HG03342 (cell line): ENCODE measurements at regions not wholly inside any gene's neighbourhood (a gene's known extent, or its start where the extent isn't known, plus 50 kb on each side); places are given as distances from the start of the nearest gene placed in this dataset.

ENCODE experiments used
- ATAC-seq: cut with Tn5 transposase; IDR thresholded peaks from one replicate; pipeline ENCODE4 v1.9.1; 2021; ENCODE audit warnings: mild to moderate bottlenecking, moderate library complexity; ENCODE audit not compliant: unreplicated experiment

DNA sequence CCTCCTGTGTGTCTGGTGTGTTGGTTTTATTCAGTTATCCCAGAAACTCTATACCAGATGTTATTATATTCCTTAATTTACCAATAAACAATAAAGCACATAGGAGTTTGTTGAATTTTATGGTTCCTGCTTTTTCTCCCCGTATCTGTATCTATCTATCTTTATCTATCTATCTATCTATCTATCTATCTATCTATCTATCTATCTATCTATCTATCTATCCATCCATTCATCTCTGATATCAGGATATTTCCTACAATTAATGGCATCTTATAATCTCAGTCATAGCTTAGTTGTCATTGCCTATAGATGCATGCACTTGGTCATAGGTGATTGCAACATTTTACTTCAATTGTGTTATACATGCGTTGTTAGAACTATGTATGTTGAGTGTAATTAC, 500.2 kb upstream of the ZEB2 start:
- ATAC-seq, result no peak

DNA sequence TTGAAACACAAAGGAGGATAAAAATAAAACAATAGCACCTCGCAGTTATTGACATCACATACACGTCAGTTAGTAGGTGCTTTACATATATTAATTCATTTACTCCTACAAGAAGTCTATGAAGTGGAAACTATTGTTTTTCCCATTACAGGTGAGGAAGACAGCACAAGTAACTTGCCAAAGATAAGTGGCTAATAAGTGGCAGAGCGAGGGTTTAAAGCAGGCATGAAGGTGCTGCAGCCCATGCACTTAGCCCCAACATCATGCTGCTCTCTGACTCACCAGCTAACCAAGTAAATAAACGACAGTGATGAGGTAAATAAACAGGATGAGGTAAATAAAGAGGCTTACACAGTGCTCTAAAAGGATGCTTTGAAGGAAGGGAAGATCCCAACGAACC, 498.6 kb upstream of the ZEB2 start:
- ATAC-seq, result no peak

DNA sequence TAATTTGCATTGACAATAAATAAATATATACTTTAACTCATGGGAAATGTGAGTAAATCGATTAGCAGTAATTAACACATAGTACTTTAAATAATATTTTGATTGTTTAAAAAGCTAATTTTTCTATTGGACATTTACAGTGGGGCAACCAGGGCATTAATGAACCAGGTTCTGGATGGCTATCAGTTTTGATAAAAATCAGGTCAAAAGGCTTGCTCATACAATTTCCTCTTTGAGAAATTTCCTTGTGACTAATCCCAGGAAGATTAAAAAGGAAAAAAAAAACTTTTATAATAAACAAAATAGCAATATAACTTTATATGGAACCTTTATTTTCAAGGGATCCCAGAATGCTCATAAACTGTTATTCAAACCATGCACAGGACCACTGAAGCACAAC, 497.2 kb upstream of the ZEB2 start:
- no peak for ATAC-seq

DNA sequence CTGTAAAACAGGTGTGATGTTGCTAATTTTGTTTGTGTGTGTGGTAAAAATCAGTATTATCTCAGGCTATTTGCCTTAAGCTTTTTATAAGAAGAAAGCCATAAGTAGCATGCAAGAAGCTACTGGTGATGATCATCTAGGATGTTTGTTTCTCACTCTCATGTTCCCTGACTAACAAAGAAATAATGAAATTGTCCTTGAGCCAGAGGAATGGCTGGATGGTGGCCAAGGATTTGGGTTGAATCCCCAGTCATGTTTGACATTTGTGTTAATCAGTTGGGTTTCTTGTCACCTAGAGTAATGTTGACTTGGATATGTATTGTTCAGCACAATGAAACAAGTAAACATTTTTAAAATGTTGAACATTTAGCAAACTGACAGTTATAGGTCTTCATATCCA, 496.8 kb upstream of the ZEB2 start:
- ATAC-seq, result no peak

DNA sequence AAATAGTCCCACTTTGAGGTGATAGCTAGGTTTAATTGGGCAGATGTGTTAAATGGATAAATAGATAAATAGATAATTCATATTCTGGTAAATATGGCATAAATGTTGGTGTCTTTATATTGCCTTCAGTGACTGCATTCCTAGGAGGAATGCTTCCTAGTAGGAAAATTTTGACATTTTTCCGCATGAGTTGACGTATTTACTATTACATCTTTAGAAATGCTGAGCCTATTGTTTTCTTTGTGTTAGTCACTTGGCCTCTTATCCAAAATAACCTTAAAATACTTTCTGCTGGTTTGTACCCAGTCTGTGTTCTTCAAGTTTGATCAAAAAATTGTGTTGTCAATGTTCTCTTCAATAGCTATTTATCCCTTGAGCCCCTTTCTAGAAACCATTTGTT, 495.6 kb upstream of the ZEB2 start:
- ATAC-seq, result no peak

DNA sequence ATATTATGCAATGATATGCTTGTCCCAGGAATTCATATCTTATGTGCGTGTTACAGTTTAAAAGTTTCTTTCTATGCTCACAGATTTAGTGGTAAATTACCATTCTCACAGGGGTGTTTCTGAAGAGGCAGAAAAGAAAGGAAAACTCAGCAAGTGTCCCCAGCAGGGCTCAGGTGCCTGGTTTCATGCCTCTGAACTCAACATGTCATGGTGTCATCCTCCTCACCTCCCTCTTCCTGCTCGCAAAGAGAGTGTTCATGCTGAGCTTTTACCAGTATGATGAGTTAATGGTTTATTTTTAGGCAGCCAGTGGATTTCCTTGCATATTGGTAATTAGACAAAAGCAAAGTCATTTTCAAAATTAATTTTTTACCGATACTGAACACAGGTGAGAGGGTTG, 492.9 kb upstream of the ZEB2 start:
- ATAC-seq, result no peak

DNA sequence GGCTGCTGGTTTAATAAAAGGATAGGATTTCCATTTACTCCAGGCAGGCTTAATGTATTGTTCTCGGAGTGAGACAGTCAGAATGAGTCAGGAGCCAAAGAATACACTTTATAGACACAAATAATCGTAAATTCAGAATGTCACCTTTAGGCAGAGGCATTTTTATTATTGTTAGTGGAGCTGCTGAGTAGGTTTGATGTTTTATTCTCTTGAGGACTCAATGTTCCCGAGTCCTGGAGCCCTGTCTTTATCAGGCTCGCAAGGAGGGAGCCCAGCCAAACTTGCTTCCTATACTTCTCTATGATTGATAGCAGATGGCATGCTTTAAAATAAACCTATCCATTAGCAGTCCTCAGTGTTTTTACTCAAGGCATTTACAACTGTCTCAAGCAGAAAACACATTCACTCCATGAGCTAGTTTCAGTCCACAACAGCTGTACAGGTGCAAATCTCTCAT, 492.3 kb upstream of the ZEB2 start:
- ATAC-seq, result no peak

DNA sequence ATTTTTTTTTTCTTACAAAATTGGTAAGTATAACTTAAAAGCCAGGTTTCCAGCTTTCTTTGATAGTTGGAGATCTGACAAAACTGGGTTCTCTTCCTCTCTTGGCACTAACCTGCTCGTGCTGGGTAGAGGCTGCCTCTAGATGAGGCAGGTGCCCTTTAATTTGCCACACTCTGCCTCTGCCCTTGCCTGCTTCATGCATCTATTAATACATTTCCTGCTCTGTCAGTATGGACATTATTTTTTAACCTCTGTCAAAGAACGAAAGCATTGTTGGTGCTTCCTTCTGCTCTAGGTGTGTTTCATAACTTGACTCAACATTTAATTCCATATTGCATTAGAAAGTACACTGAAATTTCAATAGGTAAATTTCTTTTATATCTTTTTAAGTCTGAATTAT, 490.7 kb upstream of the ZEB2 start:
- ATAC-seq, result no peak

DNA sequence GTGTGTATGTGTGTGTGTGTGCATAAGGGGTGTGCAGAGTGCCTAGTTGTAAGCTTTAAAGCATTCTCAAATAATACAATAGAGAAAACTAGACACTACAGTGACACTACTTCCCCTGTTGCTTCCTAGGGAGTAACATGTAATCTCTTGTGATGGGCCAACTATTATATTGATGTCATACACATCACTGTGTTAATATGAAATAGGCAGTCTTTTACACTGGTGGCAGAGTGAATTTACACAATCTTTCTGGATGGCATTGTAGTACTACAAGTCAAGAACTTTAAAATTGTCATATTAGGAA, 488.0 kb upstream of the ZEB2 start:
- ATAC-seq, result no peak

DNA sequence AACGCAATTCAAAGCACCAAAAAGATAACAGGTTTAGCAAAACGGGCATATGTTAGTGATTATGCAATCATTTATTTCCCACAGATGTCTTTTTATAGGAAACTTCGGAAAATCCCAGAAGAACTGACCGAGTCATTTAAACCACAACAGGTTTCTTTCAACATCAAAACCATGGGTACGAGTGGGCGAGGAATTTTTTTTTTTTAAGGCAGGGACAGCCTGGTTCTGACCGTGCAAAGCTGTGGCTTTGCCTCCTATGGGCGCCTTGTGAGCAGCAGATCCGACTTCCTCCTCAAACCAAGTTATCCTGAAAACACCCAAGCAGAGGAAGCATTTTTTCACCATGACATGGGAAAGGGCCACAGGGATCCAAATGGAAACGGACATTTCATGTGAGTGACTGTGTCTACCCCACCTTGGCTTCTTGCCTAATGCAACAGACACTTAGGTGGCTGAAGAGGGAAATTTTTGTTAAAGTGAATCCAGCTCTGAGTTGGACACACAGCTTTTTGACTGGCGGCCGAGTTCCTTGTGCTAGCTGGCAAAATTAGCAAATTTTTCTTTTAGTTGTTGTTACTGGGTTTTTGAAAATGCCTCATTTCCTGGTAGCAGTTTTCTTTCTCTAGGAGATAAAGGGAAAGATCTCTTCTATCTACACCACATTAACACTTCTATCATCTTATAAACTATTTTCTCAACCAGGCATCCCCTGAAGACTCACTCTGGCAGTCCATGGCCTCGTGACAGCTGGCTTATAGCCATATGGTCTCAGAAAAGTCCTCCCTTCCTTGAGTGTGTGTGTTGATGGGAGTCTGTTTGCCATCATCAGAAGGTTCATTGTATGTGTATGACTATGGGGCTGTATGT, 487.4 kb upstream of the ZEB2 start:
- no peak for ATAC-seq

DNA sequence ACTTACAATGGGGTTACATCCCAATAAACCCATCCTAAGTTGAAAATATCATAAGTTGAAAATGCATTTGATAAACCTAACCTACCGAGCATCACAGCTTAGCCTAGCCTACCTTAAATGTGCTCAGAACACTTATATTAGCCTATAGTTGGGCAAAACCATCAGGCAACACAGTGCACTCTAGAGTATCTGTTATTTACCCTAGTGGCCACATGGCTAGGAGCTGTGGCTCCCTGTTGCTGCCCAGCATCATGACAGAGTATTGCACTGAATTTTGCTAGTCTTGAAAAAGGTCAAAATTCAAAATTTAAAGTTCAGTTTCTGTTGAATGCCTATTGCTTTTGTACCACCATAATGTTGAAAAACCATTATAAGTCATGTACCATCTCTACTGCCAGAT, 482.7 kb upstream of the ZEB2 start:
- ATAC-seq, result no peak

DNA sequence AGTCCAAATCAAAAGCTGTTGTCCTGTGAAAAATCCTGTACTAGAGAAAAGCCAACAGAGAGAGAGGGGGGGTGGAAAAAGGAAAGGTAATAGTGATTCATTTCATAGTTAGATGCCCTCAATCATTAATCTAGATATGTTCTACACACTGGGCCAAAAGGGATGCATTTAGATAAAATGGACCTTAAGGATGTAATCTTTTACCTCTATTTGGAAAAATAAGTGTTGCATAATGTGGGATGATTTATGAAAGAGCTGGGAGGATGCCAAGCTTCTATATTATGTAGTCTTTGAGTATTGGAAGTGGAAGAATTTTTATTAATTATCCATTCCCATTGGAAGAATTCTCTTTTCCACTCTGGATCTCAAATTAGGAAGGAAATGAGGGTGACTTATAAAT, 480.5 kb upstream of the ZEB2 start:
- no peak for ATAC-seq

DNA sequence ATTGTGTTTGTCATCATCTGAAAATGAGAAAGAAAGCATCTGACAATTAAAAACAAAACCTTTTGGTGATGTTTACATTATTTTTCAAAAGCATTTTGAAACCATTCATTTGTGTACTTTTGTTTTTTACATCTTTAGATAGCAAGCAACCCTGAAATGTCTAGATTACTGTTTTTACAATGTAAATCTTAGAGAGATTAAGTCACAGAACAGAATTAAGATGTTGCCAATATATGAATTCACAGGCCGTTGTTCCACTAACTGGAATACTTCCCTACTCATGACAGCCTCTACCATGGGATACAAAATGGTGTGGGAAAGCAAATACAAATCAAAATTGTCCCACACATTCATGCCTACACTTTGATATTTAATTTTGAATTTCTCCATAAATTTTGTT, 480.0 kb upstream of the ZEB2 start:
- ATAC-seq, result no peak

DNA sequence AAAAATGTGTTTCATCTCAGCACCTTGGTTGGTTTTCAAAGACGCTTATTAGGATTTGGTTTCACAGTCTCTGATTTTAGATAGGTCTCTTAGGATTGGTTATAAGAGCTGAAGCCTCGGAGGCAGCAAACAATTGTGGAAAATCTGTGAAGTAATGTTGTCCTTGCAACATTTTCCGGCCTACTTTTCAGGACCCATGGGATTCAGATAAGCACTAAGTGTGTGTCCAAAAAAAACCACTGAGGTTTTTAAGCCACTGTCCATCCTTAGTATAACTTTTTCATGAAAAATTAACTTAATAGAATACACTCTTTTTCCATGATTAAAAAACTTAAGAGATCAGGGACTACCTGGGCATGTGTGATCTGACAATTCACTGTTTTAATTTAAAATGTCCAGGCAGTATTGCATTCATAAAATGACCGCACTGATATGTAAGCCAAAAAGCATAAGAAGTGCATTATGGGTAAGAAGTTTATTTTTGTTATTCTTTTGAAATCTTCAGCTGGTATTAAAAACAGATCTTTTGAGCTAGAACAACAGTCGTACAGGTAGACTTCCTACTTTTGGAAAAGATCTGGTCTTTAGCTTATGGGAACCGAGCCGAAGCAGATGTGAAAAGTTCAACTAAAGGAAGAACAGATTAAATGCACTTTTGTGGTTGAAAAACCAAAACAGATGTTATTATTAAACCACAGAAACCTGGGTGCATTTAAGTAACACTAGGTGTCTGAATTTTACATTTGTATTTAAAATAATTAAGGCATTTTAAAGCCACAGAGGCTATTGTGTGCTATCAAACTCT, 479.4 kb upstream of the ZEB2 start:
- ATAC-seq, result no peak

DNA sequence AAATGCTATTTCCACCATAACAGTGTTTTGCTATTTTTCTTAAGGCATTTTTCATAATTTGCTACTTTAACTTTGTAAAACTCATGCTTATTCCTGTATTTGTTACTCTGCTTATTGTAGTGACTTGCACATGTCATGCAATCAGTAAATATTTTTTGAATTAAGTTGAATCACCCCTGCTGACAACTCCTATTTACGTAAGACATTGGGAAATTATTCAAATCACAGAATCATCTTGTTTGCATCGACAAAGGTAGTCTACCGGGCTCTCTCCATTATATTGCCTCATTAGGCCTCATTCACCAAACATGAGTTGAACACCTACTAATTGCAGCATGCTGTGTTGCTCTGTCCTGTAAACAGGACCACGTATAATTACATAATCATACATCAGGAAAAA, 478.5 kb upstream of the ZEB2 start:
- no peak for ATAC-seq

DNA sequence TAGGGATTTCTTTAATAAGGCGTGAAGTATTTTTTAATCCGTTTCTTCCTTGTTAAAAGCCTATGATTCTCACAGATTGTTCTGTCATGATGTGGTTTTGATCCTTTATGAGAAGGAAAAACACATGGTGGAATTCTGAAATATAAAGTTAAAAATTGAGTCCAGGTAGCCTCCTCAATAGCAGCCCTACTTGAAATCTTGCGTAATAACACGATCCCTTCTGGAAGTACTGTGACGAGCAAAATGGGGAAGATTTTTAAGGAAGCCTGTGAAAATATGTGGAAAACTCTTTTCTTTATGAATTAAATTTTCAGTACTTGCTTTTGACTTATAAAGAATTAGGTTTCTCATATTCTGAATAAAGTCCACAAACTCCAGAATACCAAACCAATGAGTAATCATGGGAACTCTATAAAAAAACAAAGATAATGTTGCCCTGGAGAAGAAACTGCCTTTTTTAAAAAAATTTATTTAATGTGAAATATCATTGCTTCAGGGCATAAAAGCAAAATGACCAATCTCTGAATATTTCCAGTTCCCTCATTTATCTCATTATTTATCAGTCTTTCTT, 476.4 kb upstream of the ZEB2 start:
- ATAC-seq, result no peak

DNA sequence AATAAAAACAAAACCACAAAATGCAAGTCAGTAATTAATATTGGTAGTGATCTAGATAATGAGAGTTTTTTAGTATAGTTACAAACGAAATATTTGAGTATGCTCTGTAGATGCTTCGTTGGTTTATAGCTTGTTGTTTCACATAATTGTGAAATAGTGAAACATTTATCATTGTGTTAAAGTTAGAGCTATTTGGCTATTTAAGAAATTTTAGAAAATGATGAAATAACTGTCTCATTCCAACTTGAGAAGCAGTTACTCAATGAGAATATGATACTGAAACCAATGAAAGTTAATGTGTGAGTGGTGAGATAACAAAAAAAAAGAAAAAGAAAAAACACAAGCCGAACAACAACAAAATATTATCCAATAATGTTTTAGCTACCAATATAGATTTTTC, 475.6 kb upstream of the ZEB2 start:
- ATAC-seq, result no peak

DNA sequence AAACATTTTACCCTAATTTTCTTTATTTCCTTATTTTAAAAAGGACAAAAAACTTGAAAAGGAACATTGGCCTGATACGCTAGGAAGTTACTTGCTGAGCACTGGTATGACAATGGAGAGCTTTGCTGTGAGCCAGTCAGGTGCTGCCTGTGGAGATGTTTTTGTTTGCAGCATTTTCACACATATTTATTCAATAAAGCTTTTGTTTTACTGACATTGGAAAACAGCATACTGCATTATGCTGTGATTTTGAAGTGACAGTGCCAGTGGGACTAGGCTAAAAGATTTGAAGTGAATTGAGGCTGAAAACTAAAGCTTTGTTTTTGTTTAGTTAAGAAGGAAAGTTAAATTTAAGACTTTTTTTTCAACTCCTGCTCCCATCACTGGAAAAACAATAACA, 470.7 kb upstream of the ZEB2 start:
- no peak for ATAC-seq

DNA sequence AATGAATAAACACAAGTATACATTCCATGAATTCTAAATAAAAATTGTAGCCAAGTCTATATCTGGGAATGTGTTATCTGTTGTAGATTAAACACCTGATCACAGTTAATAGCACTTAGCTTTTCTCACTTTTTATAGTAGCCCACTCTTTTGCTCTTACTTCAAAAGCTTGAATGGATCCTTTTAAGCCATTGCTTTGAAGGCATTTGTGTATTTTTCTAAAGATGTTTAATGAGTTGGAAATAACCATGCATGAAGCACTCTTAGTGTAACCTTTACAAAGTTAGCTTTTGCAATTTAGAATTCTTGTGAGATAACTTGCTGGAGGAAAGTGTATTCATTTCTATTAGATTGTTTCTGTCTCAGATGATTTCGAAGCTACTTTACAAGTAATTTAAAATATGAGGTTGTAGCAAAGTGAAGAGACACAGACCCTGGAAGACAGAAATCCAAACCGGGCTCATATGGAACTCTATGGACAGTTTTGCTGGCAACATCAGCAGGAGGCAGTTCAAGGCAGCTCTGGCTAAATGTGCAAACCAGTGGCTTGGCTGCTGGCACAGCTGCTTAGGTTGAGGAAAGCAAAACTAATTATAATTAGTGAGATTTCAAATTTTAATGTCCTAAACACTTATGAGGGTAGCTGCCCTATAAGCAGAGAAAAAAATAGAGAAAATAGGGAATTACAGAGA, 469.8 kb upstream of the ZEB2 start:
- no peak for ATAC-seq

DNA sequence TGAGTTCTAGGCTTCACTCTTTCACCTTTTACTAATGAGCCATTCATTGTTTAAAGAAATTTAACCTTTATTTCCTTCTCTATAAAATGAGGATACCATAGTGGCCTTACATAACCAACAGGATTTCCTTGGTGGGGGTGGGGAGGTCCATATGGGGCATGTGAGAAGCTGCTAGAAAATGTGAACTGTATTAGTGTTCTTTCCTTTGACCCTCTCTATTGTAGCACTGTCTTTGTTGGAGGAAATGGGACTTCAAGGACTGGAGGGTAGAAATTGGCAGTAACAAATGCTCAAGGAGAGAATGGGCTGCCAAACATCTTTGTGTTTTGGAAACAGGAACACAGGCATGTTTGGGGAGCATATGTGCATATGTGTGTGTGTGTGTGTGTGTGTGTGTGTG, 468.7 kb upstream of the ZEB2 start:
- no peak for ATAC-seq

DNA sequence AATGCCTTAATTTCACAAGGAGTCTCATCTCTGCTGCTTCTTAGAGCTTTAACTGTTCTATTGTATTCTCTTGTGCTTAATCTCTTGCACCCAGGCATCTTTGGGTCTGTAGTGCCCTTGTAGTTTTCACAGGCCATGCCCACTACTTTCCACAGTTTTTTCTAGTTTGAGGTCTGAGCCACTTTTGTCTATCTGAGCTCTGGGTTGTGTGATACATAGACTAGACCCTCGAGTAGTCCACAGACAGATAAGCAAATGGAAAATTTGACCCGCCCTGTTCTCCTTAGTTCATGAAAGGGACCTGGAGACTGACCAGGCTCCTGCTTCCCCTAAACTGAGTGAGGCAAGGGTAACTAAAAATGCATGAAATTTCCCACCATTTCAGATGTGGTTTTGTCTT, 466.8 kb upstream of the ZEB2 start:
- ATAC-seq, result no peak

DNA sequence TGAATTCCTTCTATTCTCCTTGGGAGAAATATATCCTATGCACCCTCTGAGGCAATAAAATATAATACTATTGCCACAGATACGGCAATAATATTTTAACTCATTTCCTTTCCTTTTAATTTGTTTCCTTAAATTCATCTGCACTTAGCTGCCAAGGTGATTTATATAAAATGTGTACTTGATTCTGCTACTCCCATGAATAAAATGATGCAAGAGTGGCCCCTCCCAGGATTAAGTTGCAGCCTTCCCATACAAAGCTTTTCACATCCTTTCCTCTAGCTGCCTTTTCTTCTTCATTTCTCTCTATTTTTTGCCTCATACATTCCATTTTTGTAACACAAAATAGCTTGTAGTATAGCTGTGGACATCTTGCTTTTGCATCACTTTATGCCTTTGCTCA, 464.1 kb upstream of the ZEB2 start:
- ATAC-seq, result no peak
